ENCODE measurements at regions not wholly inside any gene's neighbourhood (a gene's known extent, or its start where the extent isn't known, plus 50 kb on each side); places are given as distances from the start of the nearest gene placed in this dataset.
A peak's percentile ranks its signal among the peaks of the same experiment; 100 is the strongest.
"Not testable (repeated sequence)": the region's sequence is repeated elsewhere in the genome, so short reads cannot be mapped to it uniquely, and the experiment has no call there.

DNA sequence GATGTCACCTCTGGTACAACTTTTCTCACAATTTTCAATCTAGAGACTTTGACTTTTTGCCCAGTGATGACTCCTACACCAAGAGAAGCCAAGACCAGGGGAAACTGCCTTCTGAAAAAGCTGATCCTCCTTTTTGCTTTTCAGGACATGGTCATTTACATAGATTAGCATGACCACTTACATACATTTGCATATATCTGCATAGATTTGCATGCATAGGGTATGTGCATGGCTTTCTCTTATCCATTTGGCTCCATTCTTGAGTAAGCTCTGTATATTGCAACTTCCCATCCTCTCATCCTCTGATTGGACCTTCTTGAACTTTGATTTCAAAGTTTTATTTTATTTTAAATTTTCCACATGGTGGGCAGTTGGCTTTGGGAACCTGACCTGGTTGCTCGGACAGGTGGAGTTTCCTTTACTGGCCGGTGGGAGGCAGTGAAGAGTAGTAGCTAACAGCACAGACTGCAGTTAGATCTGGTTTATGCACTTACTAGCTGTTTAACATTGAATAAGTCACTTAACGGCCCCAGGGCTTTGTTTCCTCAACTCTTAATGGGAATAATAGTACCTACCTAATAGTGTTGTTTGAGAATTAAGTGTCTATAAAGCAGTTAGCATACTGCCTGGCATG is 92.9 kb downstream of the GPR139 start:
- DNase-seq = no peak

DNA sequence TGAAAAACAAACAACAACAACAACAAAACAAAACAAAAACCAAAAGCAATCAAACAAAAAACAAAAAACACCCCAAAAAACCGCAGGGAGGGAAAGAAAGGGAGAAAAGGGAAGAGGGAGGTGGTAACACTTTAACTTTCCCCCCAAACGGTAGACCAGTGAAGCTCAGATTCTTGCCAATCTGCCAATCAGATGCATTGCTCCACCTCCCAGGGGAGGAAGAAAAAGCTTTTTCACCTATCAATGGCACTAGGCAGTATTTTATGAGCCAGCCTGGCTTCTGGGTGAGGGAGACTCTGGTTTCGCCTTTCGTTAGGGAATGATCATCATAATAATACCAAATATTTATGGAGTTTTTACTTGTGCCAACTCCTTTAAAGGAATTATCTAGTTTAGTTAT is 94.1 kb downstream of the GPR139 start:
- no peak for DNase-seq

DNA sequence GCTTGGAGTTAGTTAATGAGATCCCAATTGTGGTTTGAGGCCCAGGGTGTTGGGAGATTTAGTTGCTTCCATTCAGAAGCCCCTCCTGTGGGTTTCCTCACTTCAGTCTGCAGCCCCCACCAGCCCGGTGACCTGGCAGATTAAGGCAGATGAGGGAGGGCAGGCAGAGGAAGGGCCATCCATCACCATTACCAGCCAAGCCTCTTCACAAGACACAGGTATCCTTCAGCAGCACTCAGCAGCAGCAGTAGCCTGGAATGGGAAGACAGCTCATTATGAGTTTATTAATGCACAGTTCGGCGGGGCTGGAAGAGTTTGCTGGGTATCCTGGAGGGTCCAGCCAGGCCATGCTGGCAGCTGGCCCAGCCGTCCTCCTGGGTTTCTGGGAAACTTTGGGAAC is 90.0 kb upstream of the GPRC5B start:
- DNase-seq = no peak

DNA sequence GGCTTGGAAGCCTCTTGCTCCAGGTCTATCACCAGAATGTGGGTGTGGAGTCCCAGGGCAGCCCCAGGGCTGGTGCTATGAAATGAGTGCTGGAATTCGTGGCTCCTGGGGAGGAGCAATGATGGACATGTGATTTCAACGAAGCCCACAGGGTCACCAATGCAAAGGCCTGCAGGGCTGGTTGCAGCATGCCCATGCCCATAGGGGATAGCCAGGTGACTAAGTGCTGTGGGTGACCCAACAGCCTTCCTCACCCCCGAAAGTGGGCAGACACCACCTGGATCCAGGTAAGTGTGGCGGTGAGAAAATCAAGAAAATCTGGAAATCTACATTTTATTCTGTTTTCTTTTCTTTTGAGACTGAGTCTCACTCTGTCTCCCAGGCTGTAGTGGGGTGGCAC is 87.5 kb upstream of the GPRC5B start:
- DNase-seq = no peak

DNA sequence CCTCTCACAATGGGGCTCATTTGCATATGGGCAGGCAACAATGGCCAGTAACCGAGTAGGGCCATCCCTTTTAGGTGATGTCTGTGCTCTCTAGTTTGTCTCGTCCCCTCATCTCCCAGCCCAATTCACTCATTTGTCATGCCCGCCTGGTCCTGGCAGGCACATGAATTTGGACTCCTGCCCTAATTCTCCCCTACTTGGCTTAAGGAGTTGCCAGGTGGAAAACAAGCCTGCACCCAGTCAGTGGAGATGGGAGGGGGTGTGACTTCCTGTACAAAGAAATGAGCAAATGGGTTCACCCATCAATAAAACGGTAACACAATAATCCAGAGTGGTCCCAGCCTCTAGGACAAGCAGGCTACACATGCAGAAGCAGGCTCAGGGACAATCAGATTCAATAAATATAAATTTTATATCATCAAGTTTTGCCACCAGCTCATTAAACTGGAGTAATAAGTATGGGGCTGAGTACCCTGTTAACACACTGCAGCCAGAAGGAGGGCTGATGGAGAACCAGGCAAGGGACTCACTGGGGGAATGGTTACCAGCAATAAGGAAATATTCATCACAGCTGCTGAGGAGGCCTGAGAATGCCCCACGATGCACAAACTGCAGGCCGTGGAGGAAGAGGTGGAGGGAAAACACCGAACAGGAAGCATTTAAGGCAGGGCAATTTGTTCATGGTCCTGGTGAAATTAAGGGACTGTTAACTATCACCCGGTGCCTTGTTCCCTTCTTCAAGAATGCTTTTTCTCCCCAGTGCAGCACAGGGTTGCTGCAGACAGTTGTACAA is 84.4 kb upstream of the GPRC5B start:
- DNase-seq = no peak

DNA sequence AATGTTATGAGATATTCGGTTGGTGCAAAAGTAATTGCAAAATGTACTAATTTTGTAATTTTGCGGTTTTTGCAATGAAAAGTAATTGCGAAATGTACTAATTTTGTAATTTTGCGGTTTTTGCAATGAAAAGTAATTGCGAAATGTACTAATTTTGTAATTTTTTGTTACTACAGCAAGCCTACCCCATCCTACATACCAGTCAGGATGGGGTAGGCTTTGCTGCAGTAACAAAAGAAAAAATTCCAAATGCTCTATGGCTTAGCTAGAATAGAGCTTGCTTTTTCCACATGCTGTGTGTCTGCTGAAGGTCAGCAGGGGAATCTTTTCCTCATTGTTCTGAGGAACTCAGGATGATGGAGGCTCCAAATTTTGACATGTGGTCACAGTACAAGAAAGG is 83.3 kb upstream of the GPRC5B start:
- DNase-seq = no peak

DNA sequence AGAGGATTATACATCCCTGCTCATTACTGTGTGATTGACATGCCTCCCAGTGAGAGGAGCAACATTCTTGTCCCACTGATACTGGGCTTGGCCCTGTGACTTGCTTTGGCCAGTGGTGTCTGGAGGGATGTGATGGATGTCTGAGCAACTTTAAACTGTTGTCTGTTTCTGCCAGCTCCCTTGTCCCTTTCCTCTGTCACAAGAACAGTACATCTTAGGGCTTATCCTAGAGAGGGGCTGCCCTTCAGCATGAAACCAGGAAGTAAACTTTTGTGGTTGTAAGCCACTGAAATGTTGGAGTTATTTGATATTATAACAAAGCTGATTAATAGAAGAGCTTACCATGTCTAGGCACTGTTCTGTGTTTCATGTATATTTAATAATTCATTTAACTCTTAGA is 82.9 kb upstream of the GPRC5B start:
- no peak for DNase-seq

DNA sequence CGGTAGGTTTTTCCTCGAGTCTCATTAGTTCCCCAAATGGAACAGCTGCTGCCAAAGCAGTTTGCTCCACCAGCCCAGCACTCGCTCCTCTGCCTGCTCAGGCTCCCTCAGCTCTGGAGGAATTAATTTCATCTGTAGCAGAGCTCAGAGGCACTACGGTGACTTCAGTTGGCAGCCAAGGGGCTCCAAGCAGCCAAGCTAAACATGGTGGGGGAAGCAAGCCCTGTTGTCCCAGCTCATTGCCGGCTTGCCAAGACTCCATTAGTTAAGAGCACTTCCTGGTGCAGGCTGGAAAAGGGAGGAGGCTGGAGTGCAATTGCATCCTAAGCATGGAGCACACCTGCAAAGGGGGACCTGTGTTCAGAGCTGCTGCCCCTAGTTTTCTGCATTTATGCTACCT is 78.7 kb upstream of the GPRC5B start:
- peak; percentile 72 for DNase-seq

DNA sequence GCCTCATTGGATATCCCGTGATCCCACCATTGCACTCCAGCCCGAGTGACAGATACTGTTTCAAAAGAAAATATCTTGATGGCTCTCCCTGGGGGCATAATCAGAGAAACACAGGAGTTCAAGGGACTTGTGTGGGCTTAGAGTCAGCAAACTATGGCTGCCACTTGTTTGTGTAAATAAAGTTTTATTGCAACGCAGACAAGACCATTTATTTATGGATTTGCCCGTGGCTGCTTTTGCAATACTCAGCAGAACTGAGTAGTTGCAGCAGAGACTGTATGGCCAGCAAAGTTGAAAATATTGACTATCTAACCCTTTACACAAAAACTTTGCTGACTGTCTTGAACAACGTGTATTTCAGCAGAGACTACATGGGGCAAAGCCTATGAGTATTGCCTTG is 75.5 kb upstream of the GPRC5B start:
- no peak for DNase-seq

DNA sequence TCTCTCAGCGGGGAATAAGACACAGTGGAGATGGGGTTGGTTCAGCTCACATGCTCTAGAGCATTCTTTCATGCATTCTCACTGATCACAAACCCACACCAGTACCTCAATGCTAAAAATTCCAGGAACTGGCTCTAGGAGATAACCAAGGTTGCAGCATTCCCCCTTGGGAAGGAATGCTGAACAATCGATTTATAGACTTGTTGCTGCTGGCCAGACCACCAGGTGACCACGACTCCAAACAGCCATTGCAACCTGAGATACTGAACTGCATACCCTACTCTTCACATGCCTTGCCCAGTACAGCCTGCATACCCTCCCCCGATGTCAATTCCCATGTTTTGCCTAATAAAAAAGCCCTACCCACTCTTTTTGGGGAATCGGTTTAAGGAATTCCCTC is 75.1 kb upstream of the GPRC5B start:
- DNase-seq = no peak

DNA sequence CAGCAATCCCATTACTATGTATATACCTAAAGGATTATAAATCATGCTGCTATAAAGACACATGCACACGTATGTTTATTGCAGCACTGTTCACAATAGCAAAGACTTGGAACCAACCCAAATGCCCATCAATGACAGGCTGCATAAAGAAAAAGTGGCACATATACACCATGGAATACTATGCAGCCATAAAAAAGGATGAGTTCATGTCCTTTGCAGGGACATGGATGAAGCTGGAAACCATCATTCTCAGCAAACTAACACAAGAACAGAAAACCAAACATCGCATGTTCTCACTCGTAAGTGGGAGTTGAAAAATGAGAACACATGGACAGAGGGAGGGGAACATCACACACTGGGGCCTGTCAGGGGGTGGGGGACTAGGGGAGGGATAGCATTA is 71.2 kb upstream of the GPRC5B start:
- not testable (repeated sequence) for DNase-seq

DNA sequence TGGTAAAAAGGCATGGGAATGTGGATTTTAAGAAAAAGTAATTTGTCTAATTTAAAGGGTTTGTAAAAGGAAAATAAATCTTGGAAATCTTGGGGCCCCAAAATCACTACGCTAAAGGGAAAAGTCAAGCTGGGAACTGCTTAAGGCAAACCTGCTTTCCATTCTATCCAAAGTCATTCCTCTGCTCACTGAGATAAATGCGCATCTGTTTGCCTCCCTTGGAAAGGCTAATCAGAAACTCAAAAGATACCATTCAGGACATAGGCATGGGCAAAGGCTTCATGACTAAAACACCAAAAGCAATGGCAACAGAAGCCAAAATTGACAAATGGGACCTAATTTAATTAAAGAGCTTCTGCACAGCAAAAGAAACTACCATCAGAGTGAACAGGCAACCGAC is 70.4 kb upstream of the GPRC5B start:
- not testable (repeated sequence) for DNase-seq

DNA sequence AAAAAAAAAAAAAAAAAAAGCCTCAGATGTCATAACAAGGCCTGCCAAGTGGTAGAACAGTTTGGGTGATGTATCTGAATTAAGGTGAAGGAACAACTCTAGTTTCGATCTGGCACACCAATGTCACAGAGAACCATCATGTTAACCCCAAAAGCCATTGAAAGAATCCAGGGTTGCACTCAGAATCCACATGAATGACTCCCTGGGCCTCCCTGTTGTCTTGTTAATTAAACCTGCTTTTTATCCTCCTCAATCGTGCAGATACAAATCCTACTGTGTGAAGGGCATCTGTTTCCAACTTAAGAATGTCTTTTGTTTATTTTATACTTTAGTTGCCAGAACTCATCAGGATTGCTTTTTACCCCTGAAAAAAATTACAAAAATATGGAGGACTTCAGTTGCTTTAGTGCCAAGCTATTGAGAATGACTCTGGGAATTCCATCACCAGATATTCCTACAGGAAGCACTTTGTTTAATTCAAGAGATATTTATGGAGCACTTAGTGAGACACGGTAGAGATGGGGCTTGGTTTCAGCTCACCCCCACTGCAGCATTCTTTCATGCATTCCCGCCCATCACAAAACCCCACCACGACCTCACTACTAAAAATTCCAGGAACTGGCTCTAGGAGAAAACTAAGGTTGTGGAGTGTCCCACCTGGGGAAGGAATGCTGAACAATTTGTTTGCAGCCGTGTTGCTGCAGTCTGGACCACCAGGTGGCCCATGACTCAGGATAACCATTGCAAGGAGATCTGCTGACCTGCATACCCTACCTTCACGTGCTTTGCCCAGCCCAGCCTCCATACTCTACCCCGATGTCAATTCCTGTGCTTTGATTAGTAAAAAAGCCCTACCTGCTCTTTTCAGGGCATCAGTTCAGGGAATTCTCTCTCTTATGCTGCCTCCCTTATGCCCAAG is 63.8 kb upstream of the GPRC5B start:
- DNase-seq = no peak

DNA sequence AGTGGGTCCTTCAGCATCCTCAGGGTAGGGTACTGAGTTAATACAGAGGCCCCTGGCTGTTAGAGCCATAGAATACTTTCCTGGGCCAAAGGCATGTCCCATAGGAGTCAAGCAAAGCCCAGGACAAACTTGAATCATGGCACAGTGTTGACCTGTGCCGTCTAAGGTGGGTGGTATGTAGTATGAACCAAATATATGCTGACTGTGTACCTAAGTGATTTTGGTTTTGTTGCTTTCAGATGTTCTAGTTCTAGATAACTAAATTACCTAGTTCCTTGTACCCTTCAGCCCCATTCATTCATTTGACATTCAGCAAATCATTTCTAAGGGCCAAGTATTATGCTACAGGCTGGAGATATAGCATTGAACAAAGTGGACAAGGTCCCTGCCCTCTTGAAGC is 61.3 kb upstream of the GPRC5B start:
- no peak for DNase-seq

DNA sequence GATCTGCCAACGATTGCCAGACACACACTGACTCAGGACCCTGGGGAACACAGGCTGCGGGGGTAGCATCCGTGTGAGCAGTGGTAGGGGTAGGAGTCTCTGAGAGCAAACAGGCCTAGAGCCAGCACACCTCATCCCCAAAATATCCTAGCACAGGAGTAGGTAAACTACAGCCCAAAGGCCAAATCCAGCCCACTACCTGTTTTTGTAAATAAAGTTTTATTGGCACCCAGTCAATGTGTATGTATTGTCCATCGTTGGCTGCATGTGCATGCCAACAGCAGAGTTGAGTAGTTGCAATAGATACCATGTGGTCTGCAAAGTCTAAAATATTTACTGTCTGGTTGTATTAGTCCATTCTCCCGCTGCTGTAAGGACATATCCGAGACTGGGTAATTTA is 55.5 kb upstream of the GPRC5B start:
- DNase-seq = peak; percentile 41

DNA sequence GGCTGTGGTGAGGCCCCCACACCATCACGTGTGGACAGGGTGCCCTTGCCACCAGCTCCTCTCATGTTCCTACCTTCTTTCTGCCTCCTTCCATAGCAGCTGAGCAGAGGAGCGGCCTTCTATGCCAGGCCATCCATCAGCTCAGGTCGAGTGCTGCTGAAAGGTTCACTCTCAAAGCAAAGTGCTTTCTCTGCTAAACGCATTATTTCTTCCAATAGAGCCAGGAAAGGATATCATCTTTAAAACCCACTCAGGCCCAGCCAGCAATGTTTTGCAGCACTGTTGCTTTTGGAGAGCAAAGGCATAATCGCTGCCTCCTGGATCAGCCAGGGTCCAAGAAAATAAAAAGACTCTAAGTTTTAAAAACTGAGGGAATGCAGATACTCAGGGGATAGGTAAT is 54.9 kb upstream of the GPRC5B start:
- peak; percentile 49 for DNase-seq

DNA sequence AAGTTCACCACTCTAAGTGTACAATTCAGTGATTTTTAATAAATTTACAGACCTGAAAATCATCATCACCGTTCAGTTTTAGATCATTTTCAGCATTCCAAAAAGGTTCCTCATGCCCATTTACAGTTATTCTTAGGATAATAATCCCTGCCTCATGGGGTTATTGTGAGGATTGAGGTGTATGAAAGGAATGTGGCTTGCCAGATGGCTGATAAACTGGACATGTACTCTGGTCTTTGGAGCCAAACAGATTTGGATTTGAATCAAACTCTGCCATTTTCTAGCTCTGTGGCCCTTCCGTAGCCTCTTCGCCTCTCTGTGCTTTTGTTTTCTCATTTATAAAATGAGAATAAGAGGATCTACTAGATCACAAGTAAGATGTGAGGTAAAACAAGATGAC is 53.9 kb upstream of the GPRC5B start:
- no peak for DNase-seq

DNA sequence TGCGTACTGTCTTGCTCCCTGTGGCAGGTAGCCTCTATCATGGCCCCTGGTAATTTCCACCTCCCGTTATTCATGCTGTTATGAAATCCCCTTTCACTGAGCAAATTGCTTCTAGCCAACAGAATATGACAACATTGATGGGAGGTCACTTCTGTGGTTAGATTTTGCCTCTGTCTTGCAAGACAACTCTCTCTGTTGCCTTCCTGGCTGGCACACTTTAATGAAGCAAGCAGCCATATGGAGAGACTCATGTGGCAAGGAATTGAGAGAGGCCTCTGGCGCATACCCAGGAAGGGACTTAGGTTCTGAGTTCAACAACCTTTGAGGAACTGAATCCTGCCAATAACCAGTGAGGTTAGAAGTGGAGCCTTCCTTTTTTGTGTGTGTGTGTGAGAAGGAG is 51.8 kb upstream of the GPRC5B start:
- no peak for DNase-seq

DNA sequence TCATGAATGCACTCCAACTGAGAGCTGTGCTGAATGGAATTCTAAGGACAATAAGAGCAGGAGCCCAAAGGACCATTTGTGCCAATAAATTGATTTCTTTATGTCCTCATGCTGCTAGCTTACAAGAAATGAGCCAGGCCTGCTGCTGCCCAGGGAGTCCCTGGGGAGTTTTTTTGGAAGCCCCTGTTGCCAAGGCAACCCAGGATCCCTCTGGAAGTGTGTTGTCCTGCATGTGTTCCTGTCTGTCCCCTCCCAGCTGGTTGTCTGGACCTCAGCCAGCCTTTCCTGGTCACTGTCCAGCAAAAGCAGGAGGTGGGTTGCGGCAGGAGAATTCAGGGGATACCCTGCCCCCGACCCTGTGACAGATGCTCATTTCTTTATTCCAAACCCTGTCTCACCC is 51.0 kb upstream of the GPRC5B start:
- DNase-seq = peak; percentile 70

All from right forelimb (tissue), 1 donor.